ENCODE measurements at regions not wholly inside any gene's neighbourhood (a gene's known extent, or its start where the extent isn't known, plus 50 kb on each side); places are given as distances from the start of the nearest gene placed in this dataset.
A peak's percentile ranks its signal among the peaks of the same experiment; 100 is the strongest.
"Not testable (repeated sequence)": the region's sequence is repeated elsewhere in the genome, so short reads cannot be mapped to it uniquely, and the experiment has no call there.

DNA sequence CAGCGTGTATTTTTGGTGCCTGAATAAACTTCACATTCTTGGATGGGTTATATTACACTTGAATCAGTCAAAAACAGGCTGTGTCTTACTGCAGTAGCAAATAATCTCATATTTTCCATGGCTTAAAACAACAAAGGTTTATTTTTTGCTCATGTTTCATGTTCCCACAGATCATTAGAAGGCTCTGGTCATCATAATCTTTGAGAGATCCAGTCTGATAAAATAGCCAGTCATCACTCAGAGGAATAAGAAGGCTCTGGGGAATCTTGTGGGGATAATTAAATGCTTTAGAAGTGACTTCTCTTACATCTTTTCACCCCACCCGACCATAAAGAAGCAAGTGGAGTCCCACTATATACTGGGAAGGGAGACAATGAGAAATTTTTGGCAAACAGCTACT, 417.7 kb downstream of the PSAT1 start:
- TF ChIP-seq, protein P1, sequence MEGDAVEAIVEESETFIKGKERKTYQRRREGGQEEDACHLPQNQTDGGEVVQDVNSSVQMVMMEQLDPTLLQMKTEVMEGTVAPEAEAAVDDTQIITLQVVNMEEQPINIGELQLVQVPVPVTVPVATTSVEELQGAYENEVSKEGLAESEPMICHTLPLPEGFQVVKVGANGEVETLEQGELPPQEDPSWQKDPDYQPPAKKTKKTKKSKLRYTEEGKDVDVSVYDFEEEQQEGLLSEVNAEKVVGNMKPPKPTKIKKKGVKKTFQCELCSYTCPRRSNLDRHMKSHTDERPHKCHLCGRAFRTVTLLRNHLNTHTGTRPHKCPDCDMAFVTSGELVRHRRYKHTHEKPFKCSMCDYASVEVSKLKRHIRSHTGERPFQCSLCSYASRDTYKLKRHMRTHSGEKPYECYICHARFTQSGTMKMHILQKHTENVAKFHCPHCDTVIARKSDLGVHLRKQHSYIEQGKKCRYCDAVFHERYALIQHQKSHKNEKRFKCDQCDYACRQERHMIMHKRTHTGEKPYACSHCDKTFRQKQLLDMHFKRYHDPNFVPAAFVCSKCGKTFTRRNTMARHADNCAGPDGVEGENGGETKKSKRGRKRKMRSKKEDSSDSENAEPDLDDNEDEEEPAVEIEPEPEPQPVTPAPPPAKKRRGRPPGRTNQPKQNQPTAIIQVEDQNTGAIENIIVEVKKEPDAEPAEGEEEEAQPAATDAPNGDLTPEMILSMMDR (IDR thresholded peaks at IDR 0.05; ENCODE audit: insufficient read depth, low read depth, low read length), result no peak
- peak; percentile 3 for DNase-seq (ENCODE audit: low read depth)
- no peak overlapping the region for H3K4me3 ChIP-seq (ENCODE audit: low read depth, low read length)

DNA sequence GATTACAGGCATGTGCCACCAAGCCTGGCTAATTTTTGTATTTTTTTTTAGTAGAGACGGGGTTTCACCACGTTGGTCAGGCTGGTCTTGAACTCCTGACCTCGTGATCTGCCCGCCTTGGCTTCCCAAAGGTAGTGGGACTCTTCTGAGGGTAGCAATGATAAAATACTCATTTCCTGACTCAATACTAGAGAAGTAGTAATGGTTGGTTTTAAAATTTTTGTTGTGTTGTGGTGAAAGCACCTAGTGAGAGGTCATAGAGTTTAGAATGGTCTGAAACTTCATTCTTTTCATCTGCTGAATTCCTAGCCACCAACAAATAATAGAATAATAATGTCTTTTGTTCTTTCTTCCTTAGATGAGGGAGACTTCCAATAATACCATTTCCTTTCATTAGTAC, 422.1 kb downstream of the PSAT1 start:
- not testable (repeated sequence) for DNase-seq (ENCODE audit: low read depth); H3K4me3 ChIP-seq (ENCODE audit: low read depth, low read length)

DNA sequence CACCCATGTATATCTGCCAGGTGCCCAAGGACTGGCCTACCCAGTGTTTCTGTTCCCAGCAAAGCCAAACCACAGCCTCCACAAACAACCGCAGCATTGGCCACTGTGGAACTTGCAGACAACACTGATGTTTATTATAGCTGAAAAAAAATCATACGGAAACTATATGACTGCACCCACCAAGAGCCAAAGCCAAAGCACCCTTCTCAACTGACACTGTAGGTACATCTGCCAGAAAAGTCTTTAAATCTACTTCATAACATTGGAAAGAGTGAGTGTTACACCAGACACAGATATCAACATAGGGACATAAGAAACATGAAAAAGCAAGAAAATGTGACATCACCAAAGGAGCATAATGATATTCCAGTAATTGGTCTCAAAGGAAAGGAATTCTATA, 428.0 kb downstream of the PSAT1 start:
- TF ChIP-seq, protein P1 (IDR thresholded peaks at IDR 0.05; ENCODE audit: insufficient read depth, low read depth, low read length), result no peak
- DNase-seq (ENCODE audit: low read depth), result no peak

DNA sequence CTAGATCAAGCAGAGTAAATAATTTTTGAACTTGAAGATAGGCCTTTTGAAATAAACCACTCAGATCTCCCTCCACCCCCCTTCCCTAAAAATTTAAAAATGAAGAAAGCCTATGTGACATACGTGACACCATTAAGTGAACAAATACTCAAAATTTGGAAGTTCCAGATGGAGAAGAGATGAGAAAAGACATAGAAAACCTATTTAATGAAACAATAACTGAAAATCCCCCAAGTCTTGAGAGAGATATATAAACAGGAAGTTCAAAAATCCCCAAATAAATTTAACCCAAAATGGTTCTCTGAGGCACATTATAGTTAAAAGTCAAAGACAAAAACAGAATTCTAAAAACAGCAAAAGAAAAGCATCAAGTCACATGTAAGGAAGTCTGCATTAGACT, 428.6 kb downstream of the PSAT1 start:
- no peak overlapping the region for H3K4me3 ChIP-seq (ENCODE audit: low read depth, low read length)
- DNase-seq (ENCODE audit: low read depth), result no peak
- TF ChIP-seq, protein P1 (IDR thresholded peaks at IDR 0.05; ENCODE audit: insufficient read depth, low read depth, low read length), result no peak

More for the DNA sequence above, 428.0 kb downstream of the PSAT1 start:
- H3K4me3 ChIP-seq (ENCODE audit: low read depth, low read length), result no peak overlapping the region

DNA sequence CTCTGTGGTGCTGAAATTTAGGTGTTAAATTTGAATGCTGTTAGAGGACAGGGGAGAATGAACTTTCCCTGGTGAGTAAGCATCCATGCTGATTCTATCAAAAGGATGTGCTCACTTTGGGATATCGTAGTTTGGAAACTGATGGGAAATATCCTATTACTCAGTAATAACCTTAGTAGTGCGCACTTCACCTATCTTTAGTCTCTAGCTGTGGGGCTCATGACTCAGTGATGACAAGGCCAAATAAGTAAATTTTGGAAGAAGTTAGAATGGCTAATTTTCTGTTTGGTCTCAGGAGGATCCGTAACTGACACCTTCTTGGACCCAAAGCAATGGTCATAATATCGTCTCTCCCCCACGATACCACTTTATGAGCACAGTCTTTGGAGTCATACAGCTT, 448.4 kb downstream of the PSAT1 start:
- DNase-seq (ENCODE audit: low read depth), result peak; percentile 1
- TF ChIP-seq, protein P1 (IDR thresholded peaks at IDR 0.05; ENCODE audit: insufficient read depth, low read depth, low read length), result no peak
- no peak overlapping the region for H3K4me3 ChIP-seq (ENCODE audit: low read depth, low read length)

DNA sequence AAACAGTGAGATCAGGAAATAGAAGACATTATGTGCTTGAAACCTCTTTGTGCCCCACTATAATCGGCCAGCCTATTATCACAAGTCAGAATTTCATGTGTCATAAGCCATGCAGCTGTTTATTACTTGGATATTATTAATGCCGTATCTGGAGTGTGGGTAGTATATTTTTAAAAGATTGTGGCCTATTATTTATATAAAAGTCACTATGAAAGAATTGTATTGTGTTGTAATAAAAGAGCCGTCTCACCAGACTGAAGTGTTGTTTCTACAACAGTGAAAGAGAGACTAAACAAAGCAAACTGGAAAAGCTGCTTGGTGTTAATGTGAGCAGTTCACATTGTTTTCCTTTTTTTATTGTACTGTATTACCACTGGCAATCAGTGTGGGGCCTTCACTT, 449.1 kb downstream of the PSAT1 start:
- H3K4me3 ChIP-seq (ENCODE audit: low read depth, low read length), result no peak overlapping the region
- TF ChIP-seq, protein P1 (IDR thresholded peaks at IDR 0.05; ENCODE audit: insufficient read depth, low read depth, low read length), result no peak
- peak; percentile 49 for DNase-seq (ENCODE audit: low read depth)

DNA sequence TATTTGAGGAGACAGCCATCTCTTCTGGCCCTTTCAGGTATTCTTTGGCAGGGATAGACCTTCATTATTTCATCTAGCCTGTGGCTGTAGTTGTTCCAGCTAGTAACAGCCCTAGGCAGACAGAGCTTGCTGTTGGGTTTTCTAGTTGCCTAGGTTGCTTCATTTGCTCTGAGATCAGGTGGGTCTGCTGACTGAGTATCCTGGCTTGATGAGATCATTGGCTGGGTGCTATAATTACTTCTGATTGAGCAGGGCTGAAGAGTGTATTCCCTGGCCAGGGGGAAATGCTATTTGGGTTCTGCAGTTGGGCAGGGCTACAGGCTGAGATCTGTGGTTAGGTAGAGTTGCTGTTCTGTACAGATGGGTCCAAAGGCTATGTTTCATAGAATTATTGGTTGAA, 456.1 kb downstream of the PSAT1 start:
- no peak overlapping the region for H3K4me3 ChIP-seq (ENCODE audit: low read depth, low read length)
- TF ChIP-seq, protein P1 (IDR thresholded peaks at IDR 0.05; ENCODE audit: insufficient read depth, low read depth, low read length), result no peak
- DNase-seq (ENCODE audit: low read depth), result no peak

All from fibroblast of villous mesenchyme (primary cell).